Hematopoietic multipotent progenitor cell treated with erythropoietin and hydrocortisone succinate and interleukin-3 and kit ligand, for 15 days (in vitro differentiated cells): ENCODE measurements at regions not wholly inside any gene's neighbourhood (a gene's known extent, or its start where the extent isn't known, plus 50 kb on each side); places are given as distances from the start of the nearest gene placed in this dataset.
"Not testable (repeated sequence)": the region's sequence is repeated elsewhere in the genome, so short reads cannot be mapped to it uniquely, and the experiment has no call there.

Experiments
- DNase-seq: peaks from one replicate; pipeline ENCODE4 v3.0.0-alpha.2; 2015; ENCODE audit warnings: low spot score

- no peak for DNase-seq
Measured at GRCh38 chr20:48126227-48126740, 341.0 kb upstream of the SULF2 start.

GRCh38 chr20:48124960-48125359 lies 339.7 kb upstream of the SULF2 start:
- no peak for DNase-seq

- DNase-seq = no peak
Measured at GRCh38 chr20:48124181-48124782, 339.0 kb upstream of the SULF2 start.

GRCh38 chr20:48120120-48120519 lies 334.8 kb upstream of the SULF2 start:
- no peak for DNase-seq

- not testable (repeated sequence) for DNase-seq
Measured at GRCh38 chr20:48119389-48119788, 334.1 kb upstream of the SULF2 start.

- no peak for DNase-seq
Measured at GRCh38 chr20:48115502-48115901, 330.2 kb upstream of the SULF2 start.

- no peak for DNase-seq
Measured at GRCh38 chr20:48107560-48107959, 322.3 kb upstream of the SULF2 start.

- no peak for DNase-seq
Measured at GRCh38 chr20:48106428-48106827, 321.1 kb upstream of the SULF2 start.

GRCh38 chr20:48105526-48105925 lies 320.2 kb upstream of the SULF2 start:
- DNase-seq = no peak

- DNase-seq = no peak
Measured at GRCh38 chr20:48102931-48103660, 317.8 kb upstream of the SULF2 start.

GRCh38 chr20:48102076-48102787 lies 317.0 kb upstream of the SULF2 start:
- no peak for DNase-seq

GRCh38 chr20:48100483-48100882 lies 315.2 kb upstream of the SULF2 start:
- DNase-seq = no peak

GRCh38 chr20:48098866-48099265 lies 313.6 kb upstream of the SULF2 start:
- DNase-seq = no peak

GRCh38 chr20:48098099-48098498 lies 312.8 kb upstream of the SULF2 start:
- no peak for DNase-seq

GRCh38 chr20:48096957-48097890 lies 311.9 kb upstream of the SULF2 start:
- peak; percentile 3 for DNase-seq

GRCh38 chr20:48096212-48096875 lies 311.1 kb upstream of the SULF2 start:
- DNase-seq = no peak

GRCh38 chr20:48094944-48095343 lies 309.7 kb upstream of the SULF2 start:
- no peak for DNase-seq

- no peak for DNase-seq
Measured at GRCh38 chr20:48094196-48094749, 309.0 kb upstream of the SULF2 start.

GRCh38 chr20:48092596-48093280 lies 307.5 kb upstream of the SULF2 start:
- DNase-seq = no peak

GRCh38 chr20:48090784-48091183 lies 305.5 kb upstream of the SULF2 start:
- no peak for DNase-seq
